Ishikawa (cell line): ENCODE measurements at regions not wholly inside any gene's neighbourhood (a gene's known extent, or its start where the extent isn't known, plus 50 kb on each side); places are given as distances from the start of the nearest gene placed in this dataset.

Experiments
- EP300 ChIP-seq: IDR thresholded peaks from 2 replicates; pipeline ENCODE4 v1.6.1; 2012; ENCODE audit warnings: borderline replicate concordance
- TAF1 ChIP-seq: IDR thresholded peaks from 2 replicates; pipeline ENCODE4 v1.6.1; 2012; ENCODE audit warnings: low read depth, mild to moderate bottlenecking
- TCF12 ChIP-seq: IDR thresholded peaks from 2 replicates; pipeline ENCODE4 v1.6.1; 2012; ENCODE audit warnings: low read depth
- USF1 ChIP-seq: IDR thresholded peaks from 2 replicates; pipeline ENCODE4 v1.6.1; 2012
- YY1 ChIP-seq: IDR thresholded peaks from 2 replicates; pipeline ENCODE4 v1.6.1; 2012; ENCODE audit warnings: low read depth
- TF ChIP-seq, protein P1 (sequence below): IDR thresholded peaks from 2 replicates; pipeline ENCODE4 v1.6.1; 2012
- TF ChIP-seq, protein P2 (sequence below): IDR thresholded peaks from 2 replicates; pipeline ENCODE4 v1.6.1; 2012; ENCODE audit warnings: low read depth, mild to moderate bottlenecking

- TF ChIP-seq, protein P1, sequence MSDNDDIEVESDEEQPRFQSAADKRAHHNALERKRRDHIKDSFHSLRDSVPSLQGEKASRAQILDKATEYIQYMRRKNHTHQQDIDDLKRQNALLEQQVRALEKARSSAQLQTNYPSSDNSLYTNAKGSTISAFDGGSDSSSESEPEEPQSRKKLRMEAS = no peak
- TF ChIP-seq, protein P2, sequence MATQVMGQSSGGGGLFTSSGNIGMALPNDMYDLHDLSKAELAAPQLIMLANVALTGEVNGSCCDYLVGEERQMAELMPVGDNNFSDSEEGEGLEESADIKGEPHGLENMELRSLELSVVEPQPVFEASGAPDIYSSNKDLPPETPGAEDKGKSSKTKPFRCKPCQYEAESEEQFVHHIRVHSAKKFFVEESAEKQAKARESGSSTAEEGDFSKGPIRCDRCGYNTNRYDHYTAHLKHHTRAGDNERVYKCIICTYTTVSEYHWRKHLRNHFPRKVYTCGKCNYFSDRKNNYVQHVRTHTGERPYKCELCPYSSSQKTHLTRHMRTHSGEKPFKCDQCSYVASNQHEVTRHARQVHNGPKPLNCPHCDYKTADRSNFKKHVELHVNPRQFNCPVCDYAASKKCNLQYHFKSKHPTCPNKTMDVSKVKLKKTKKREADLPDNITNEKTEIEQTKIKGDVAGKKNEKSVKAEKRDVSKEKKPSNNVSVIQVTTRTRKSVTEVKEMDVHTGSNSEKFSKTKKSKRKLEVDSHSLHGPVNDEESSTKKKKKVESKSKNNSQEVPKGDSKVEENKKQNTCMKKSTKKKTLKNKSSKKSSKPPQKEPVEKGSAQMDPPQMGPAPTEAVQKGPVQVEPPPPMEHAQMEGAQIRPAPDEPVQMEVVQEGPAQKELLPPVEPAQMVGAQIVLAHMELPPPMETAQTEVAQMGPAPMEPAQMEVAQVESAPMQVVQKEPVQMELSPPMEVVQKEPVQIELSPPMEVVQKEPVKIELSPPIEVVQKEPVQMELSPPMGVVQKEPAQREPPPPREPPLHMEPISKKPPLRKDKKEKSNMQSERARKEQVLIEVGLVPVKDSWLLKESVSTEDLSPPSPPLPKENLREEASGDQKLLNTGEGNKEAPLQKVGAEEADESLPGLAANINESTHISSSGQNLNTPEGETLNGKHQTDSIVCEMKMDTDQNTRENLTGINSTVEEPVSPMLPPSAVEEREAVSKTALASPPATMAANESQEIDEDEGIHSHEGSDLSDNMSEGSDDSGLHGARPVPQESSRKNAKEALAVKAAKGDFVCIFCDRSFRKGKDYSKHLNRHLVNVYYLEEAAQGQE = no peak
- TF ChIP-seq EP300 (no peak), TAF1 (no peak), YY1 (no peak), USF1 (no peak), TCF12 (no peak)
Measured at GRCh38 chr1:224494343-224494742, 59.7 kb upstream of the WDR26 start.
